T-cell (primary cell): ENCODE measurements at regions not wholly inside any gene's neighbourhood (a gene's known extent, or its start where the extent isn't known, plus 50 kb on each side); places are given as distances from the start of the nearest gene placed in this dataset.

Experiments used
- ATAC-seq, 4 experiments: fragments of 200-7000 bp in 3 of 4; fragments of 150-1000 bp in 1 of 4; cut with Tn5 transposase; replicated peaks in 1 of 4; 1 replicate in 3 of 4; 2 replicates in 1 of 4; pipeline ENCODE4 v1.10.0; 2021; ENCODE audit warnings: moderate library complexity in 3 of 4, mild to moderate bottlenecking in 2 of 4, moderate number of reproducible peaks in 1 of 4
- CTCF ChIA-PET, 2 donors: fragments of 300-600 bp; sonication (Branson Sonifier 250); formaldehyde crosslinking; loops; one replicate each; lab custom pipeline; 2022; ENCODE audit warnings: antibody characterized with exemption in 2 of 2; lab: Charles Lee
- POLR2A ChIA-PET, 2 donors: fragments of 300-600 bp; sonication (Branson Sonifier 250); formaldehyde crosslinking; loops; one replicate each; lab custom pipeline; 2022; ENCODE audit warnings: antibody characterized with exemption in 2 of 2; lab: Charles Lee
- DNase-seq, 35 experiments: peaks; one replicate each; pipeline versions ENCODE4 v3.0.0 to v3.0.0-alpha.2; 2013 to 2023
- H3K27ac ChIP-seq: one replicate; pipeline ENCODE4 v1.5.1; 2013; ENCODE audit warnings: low read length
- H3K27me3 ChIP-seq, 2 experiments: replicated peaks in 1 of 2; 1 replicate in 1 of 2; 2 replicates in 1 of 2; pipeline versions ENCODE4 v1.6.1 to v1.7.0; 2013; ENCODE audit warnings: low read length in 1 of 2, mixed read lengths in 1 of 2; ENCODE audit not compliant: control insufficient read depth in 2 of 2, insufficient read depth in 2 of 2; ENCODE audit errors: extremely low read depth in 1 of 2
- H3K36me3 ChIP-seq, 2 donors: 1 replicate in 1 of 2; 2 replicates in 1 of 2; pipeline versions ENCODE4 v1.6.1 to v1.7.0; 2013; ENCODE audit warnings: low read length in 1 of 2; ENCODE audit not compliant: control insufficient read depth in 2 of 2, insufficient read depth in 1 of 2; ENCODE audit errors: extremely low read depth in 1 of 2
- H3K4me1 ChIP-seq, 2 experiments: 1 replicate in 1 of 2; 2 replicates in 1 of 2; pipeline versions ENCODE4 v1.6.1 to v1.7.0; 2013; ENCODE audit warnings: low read length in 2 of 2, mixed read lengths in 1 of 2; ENCODE audit not compliant: insufficient read depth in 2 of 2, control insufficient read depth in 1 of 2; ENCODE audit errors: extremely low read depth in 1 of 2
- H3K4me3 ChIP-seq, 2 donors: 1 replicate in 1 of 2; 2 replicates in 1 of 2; pipeline versions ENCODE4 v1.5.1 to v1.7.0; 2013; ENCODE audit warnings: mild to moderate bottlenecking in 2 of 2, low read length in 1 of 2, moderate library complexity in 1 of 2; ENCODE audit not compliant: control insufficient read depth in 1 of 2; ENCODE audit errors: extremely low read depth in 1 of 2
- H3K9me3 ChIP-seq: 2 replicates; pipeline ENCODE4 v1.7.0; 2013
- H3K27ac Mint-ChIP-seq, 2 donors: one replicate each; pipeline ENCODE4 v1.8.0; 2020 to 2021; ENCODE audit warnings: mild to moderate bottlenecking in 2 of 2, mixed read lengths in 2 of 2
- H3K27me3 Mint-ChIP-seq, 2 donors: one replicate each; pipeline ENCODE4 v1.8.0; 2021 to 2022; ENCODE audit warnings: mixed read lengths in 2 of 2
- H3K36me3 Mint-ChIP-seq: one replicate; pipeline ENCODE4 v1.8.0; 2021; ENCODE audit warnings: mixed read lengths
- H3K4me1 Mint-ChIP-seq, 3 donors: one replicate each; pipeline ENCODE4 v1.8.0; 2020 to 2022; ENCODE audit warnings: mixed read lengths in 3 of 3, mild to moderate bottlenecking in 1 of 3
- H3K4me3 Mint-ChIP-seq, 3 donors: one replicate each; pipeline ENCODE4 v1.8.0; 2020 to 2022; ENCODE audit warnings: mild to moderate bottlenecking in 3 of 3, mixed read lengths in 3 of 3, moderate library complexity in 3 of 3
- H3K9me3 Mint-ChIP-seq, 3 donors: one replicate each; pipeline ENCODE4 v1.8.0; 2020 to 2022; ENCODE audit warnings: mixed read lengths in 3 of 3
- WGBS: methylation state at CpG from one replicate; pipeline ENCODE4 v1.1.5; 2013; ENCODE audit warnings: missing lambda C conversion rate; ENCODE audit not compliant: insufficient coverage; 5-methylcytosine and 5-hydroxymethylcytosine counted together

- 100% methylated on average over 1 of the region's 3 CpGs for WGBS
- H3K36me3 Mint-ChIP-seq, result no peaks in the 10 kb centered on the region
- DNase-seq, result no peak
Measured at GRCh38 chr2:166661824-166662223, 167.8 kb upstream of the SCN7A start.

GRCh38 chr2:166661391-166661790 lies 167.3 kb upstream of the SCN7A start:
- Mint-ChIP-seq H3K27me3 (peaks cover 0 to 3% of the 10 kb centered on the region in 2 donors), H3K9me3 (peaks cover 0 to 5% (median 4%) of the 10 kb centered on the region in 3 donors), H3K4me1 (no peaks in the 10 kb centered on the region), H3K36me3 (no peaks in the 10 kb centered on the region), H3K27ac (no peak overlapping the region), H3K4me3 (no peak overlapping the region)
- H3K27ac ChIP-seq, result no peak overlapping the region
- no peaks in the 10 kb centered on the region for H3K4me1 ChIP-seq
- H3K9me3 ChIP-seq, result no peaks in the 10 kb centered on the region
- WGBS, result no CpG with 5 or more reads among the region's 2 CpGs
- POLR2A ChIA-PET, result no interaction called here
- no peaks in the 10 kb centered on the region for H3K27me3 ChIP-seq
- no peak overlapping the region for H3K4me3 ChIP-seq
- ATAC-seq, result no peak
- no peak for DNase-seq
- no peaks in the 10 kb centered on the region for H3K36me3 ChIP-seq
- CTCF ChIA-PET, result no interaction called here

More at GRCh38 chr2:166661824-166662223, 167.8 kb upstream of the SCN7A start:
- no peaks in the 10 kb centered on the region for H3K36me3 ChIP-seq
- no peaks in the 10 kb centered on the region for H3K4me1 ChIP-seq
- H3K9me3 Mint-ChIP-seq, result peaks cover 0 to 5% (median 0%) of the 10 kb centered on the region in 3 donors
- CTCF ChIA-PET, result no interaction called here
- no peak overlapping the region for H3K4me3 ChIP-seq
- H3K4me3 Mint-ChIP-seq, result no peak overlapping the region
- H3K27me3 Mint-ChIP-seq, result peaks cover 0 to 3% of the 10 kb centered on the region in 2 donors
- POLR2A ChIA-PET, result no interaction called here
- no peak for ATAC-seq
- H3K9me3 ChIP-seq, result no peaks in the 10 kb centered on the region
- H3K27ac ChIP-seq, result no peak overlapping the region
- no peaks in the 10 kb centered on the region for H3K4me1 Mint-ChIP-seq
- H3K27me3 ChIP-seq, result no peaks in the 10 kb centered on the region
- no peak overlapping the region for H3K27ac Mint-ChIP-seq

- Mint-ChIP-seq H3K36me3 (no peaks in the 10 kb centered on the region), H3K27ac (no peak overlapping the region), H3K27me3 (peaks cover 0 to 3% of the 10 kb centered on the region in 2 donors), H3K4me1 (no peaks in the 10 kb centered on the region), H3K4me3 (no peak overlapping the region), H3K9me3 (peaks cover 0 to 5% (median 4%) of the 10 kb centered on the region in 3 donors)
- no peak overlapping the region for H3K4me3 ChIP-seq
- CTCF ChIA-PET, result no interaction called here
- no peak overlapping the region for H3K27ac ChIP-seq
- H3K4me1 ChIP-seq, result no peaks in the 10 kb centered on the region
- WGBS, result no CpG with 5 or more reads among the region's 1 CpG
- POLR2A ChIA-PET, result no interaction called here
- no peaks in the 10 kb centered on the region for H3K27me3 ChIP-seq
- DNase-seq (no peak), ATAC-seq (no peak)
- H3K36me3 ChIP-seq, result no peaks in the 10 kb centered on the region
- no peaks in the 10 kb centered on the region for H3K9me3 ChIP-seq
Measured at GRCh38 chr2:166658901-166659300, 164.9 kb upstream of the SCN7A start.

GRCh38 chr2:166653185-166653813 lies 159.2 kb upstream of the SCN7A start:
- DNase-seq, result no peak

GRCh38 chr2:166651991-166652390 lies 157.9 kb upstream of the SCN7A start:
- no peak for DNase-seq
- ChIA-PET CTCF (no interaction called here), POLR2A (no interaction called here)
- no peaks in the 10 kb centered on the region for H3K36me3 Mint-ChIP-seq
- ATAC-seq, result no peak
- no peaks in the 10 kb centered on the region for H3K27me3 Mint-ChIP-seq
- no peaks in the 10 kb centered on the region for H3K4me1 Mint-ChIP-seq
- Histone ChIP-seq H3K27me3 (no peaks in the 10 kb centered on the region), H3K36me3 (no peaks in the 10 kb centered on the region), H3K4me1 (no peaks in the 10 kb centered on the region), H3K4me3 (no peak overlapping the region), H3K27ac (no peak overlapping the region), H3K9me3 (no peaks in the 10 kb centered on the region)
- H3K4me3 Mint-ChIP-seq, result no peak overlapping the region
- H3K9me3 Mint-ChIP-seq, result peaks cover 0 to 4% (median 0%) of the 10 kb centered on the region in 3 donors
- no peak overlapping the region for H3K27ac Mint-ChIP-seq

More at GRCh38 chr2:166653185-166653813, 159.2 kb upstream of the SCN7A start:
- H3K36me3 Mint-ChIP-seq, result no peaks in the 10 kb centered on the region
- ATAC-seq, result no peak
- ChIA-PET POLR2A (no interaction called here), CTCF (no interaction called here)
- H3K4me3 ChIP-seq, result no peak overlapping the region
- H3K36me3 ChIP-seq, result no peaks in the 10 kb centered on the region
- peaks cover 0 to 3% of the 10 kb centered on the region in 2 donors for H3K27me3 Mint-ChIP-seq
- H3K4me1 ChIP-seq, result no peaks in the 10 kb centered on the region
- no CpG with 5 or more reads among the region's 4 CpGs for WGBS
- H3K4me1 Mint-ChIP-seq, result no peaks in the 10 kb centered on the region
- H3K9me3 Mint-ChIP-seq, result peaks cover 0 to 4% (median 0%) of the 10 kb centered on the region in 3 donors
- H3K4me3 Mint-ChIP-seq, result no peak overlapping the region
- H3K27ac ChIP-seq, result no peak overlapping the region
- no peaks in the 10 kb centered on the region for H3K9me3 ChIP-seq
- H3K27me3 ChIP-seq, result no peaks in the 10 kb centered on the region
- no peak overlapping the region for H3K27ac Mint-ChIP-seq

- no peaks in the 10 kb centered on the region for H3K36me3 ChIP-seq
- H3K4me1 ChIP-seq, result no peaks in the 10 kb centered on the region
- Mint-ChIP-seq H3K4me3 (no peak overlapping the region), H3K9me3 (no peaks in the 10 kb centered on the region), H3K27ac (no peak overlapping the region), H3K4me1 (no peaks in the 10 kb centered on the region), H3K36me3 (no peaks in the 10 kb centered on the region), H3K27me3 (no peaks in the 10 kb centered on the region)
- ChIA-PET POLR2A (no interaction called here), CTCF (no interaction called here)
- no peaks in the 10 kb centered on the region for H3K27me3 ChIP-seq
- no peaks in the 10 kb centered on the region for H3K9me3 ChIP-seq
- no peak overlapping the region for H3K27ac ChIP-seq
- no peak overlapping the region for H3K4me3 ChIP-seq
- ATAC-seq (no peak), DNase-seq (no peak)
- WGBS, result 57% methylated on average over 1 of the region's 4 CpGs
Measured at GRCh38 chr2:166651080-166651675, 157.1 kb upstream of the SCN7A start.
